Mammary epithelial cell (primary cell): ENCODE measurements at regions not wholly inside any gene's neighbourhood (a gene's known extent, or its start where the extent isn't known, plus 50 kb on each side); places are given as distances from the start of the nearest gene placed in this dataset.

Source experiments
- EZH2 ChIP-seq: IDR thresholded peaks from 2 replicates; pipeline ENCODE4 v1.6.1; 2012; ENCODE audit warnings: low read length, inconsistent platforms, borderline replicate concordance
- TF ChIP-seq, protein P1 (sequence below), 2 donors: IDR thresholded peaks in 1 of 2; conservative IDR thresholded peaks in 1 of 2; 2 replicates each; pipeline ENCODE4 v1.5.1; 2011 to 2012; ENCODE audit warnings: inconsistent platforms in 2 of 2, low read length in 2 of 2, mild to moderate bottlenecking in 2 of 2, control low read depth in 1 of 2, low read depth in 1 of 2; ENCODE audit not compliant: insufficient read depth in 1 of 2; ENCODE audit errors: extremely low read depth in 1 of 2

DNA sequence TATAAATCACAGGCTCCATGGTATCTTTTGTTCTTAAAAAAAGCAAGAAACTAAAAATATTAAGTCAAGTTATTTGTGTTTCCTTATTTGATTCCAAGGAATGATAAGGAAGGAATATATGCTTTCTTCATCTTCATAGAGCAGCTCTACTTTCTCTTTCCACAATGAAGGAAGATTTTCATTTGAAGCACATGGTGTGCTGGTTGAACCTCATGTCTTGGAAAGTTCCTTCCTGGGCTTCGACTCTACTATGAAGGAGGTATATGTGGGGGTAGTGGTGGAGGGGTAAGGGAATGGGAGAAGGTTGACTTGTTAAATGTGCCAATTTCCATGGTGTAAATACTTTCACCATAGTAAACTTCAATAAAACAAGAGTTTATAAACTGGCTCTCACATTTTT, 698.0 kb downstream of the CETN3 start:
- TF ChIP-seq, protein P1, sequence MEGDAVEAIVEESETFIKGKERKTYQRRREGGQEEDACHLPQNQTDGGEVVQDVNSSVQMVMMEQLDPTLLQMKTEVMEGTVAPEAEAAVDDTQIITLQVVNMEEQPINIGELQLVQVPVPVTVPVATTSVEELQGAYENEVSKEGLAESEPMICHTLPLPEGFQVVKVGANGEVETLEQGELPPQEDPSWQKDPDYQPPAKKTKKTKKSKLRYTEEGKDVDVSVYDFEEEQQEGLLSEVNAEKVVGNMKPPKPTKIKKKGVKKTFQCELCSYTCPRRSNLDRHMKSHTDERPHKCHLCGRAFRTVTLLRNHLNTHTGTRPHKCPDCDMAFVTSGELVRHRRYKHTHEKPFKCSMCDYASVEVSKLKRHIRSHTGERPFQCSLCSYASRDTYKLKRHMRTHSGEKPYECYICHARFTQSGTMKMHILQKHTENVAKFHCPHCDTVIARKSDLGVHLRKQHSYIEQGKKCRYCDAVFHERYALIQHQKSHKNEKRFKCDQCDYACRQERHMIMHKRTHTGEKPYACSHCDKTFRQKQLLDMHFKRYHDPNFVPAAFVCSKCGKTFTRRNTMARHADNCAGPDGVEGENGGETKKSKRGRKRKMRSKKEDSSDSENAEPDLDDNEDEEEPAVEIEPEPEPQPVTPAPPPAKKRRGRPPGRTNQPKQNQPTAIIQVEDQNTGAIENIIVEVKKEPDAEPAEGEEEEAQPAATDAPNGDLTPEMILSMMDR (conservative IDR thresholded peaks at IDR 0.05 in 1 of 2, IDR thresholded peaks at IDR 0.05 in 1 of 2; ENCODE audit: extremely low read depth in 1 of 2, insufficient read depth in 1 of 2, low read depth in 1 of 2, low read length in 2 of 2): no peak
- no peak for TF ChIP-seq EZH2
